GM21447 (cell line): ENCODE measurements at regions not wholly inside any gene's neighbourhood (a gene's known extent, or its start where the extent isn't known, plus 50 kb on each side); places are given as distances from the start of the nearest gene placed in this dataset.
"Not testable (repeated sequence)": the region's sequence is repeated elsewhere in the genome, so short reads cannot be mapped to it uniquely, and the experiment has no call there.

Experiments
- ATAC-seq: cut with Tn5 transposase; IDR thresholded peaks from one replicate; pipeline ENCODE4 v1.9.1; 2021; ENCODE audit not compliant: unreplicated experiment

DNA sequence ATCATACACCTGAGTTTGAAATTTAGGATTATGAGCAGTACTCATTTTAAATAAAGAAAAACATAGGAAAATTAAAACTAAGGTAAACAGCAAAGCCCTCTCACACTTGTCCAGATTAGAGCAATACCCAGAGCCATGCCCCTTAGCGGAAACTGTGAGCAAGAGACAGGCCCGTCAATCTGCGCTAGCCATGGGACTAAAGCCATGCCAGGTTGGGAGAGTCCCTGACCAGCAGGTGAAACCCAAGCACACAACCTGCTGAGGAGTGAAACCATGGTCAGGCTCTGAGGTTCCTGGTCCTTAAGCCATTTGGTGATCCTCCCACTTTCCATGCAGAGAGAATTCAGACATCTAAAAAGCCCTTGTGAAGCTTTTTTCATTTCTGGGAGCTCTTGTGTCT, 494.3 kb downstream of the STK39 start:
- ATAC-seq, result no peak

DNA sequence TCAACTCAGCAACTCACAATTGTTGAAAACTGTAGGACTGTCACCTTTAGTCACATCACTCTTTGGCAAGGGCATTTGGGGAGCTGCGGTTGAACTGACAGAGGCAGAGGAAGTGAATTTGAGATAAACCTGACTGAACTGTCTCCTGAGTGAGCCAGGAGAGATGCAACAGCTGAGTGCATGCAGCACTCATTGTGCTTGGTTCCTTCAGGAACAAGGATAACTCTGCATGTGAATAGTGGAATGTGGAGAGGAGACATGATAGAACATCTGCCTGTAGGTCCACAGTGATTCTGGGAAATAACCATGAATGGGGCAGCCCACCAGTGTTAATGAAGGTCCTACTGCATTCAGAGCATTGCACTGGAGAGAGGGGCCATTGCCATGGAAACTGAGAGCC, 494.7 kb downstream of the STK39 start:
- no peak for ATAC-seq

DNA sequence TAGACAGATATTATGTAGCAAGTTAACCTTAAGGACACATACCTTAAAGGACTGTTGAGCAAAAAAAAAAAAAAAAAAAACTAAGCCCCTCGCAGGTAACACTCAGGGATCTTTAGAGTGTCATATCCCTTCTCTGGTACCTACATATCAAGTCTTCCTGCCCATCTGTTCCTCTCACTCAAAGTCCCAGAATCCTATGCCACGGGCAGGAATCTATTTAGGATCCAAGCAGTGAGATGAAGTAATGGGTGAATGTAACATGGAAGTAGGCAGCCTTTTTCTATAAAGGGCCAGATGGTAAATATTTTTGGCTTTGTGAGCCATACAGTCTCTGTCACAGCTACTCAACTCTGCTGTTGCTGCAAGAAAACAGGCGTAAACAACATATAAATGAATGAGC, 496.7 kb downstream of the STK39 start:
- no peak for ATAC-seq

DNA sequence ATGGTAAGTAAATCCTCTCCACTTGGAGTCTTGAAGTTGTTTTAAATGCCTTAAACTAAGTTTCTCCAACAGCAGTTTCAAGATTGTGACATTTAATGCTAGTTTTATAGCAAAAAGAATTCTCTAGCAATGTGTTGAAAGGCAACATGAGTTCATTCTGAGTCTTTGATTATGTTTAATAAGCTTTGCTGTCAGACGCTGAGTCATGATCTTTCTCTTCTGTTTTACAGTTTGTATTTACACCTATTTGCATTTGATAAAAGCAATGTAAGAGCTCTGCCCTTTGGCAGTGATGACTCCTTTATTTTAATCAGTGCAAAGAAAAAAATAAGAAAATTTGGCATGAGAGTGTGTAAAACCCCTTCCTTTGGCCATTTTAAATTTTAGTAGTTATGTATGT, 497.7 kb downstream of the STK39 start:
- ATAC-seq, result no peak

DNA sequence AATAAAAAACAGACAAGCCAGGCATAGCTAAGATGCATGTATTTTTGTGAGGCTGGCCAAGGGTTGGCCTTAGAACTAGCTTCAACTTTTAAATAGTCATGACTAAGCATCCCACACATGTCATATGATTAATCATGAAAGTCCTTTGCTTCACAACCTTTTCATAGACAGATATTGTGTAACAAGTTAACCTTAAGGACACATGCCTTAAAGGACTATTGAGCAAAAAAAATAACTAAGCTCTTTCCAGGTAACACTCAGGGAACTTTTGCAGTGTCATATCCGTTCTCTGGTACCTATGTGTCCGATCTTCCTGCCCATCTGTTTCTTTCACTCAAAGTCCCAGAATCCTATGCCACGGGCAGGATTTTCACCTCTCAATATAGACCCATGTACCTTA, 498.4 kb downstream of the STK39 start:
- ATAC-seq, result no peak

DNA sequence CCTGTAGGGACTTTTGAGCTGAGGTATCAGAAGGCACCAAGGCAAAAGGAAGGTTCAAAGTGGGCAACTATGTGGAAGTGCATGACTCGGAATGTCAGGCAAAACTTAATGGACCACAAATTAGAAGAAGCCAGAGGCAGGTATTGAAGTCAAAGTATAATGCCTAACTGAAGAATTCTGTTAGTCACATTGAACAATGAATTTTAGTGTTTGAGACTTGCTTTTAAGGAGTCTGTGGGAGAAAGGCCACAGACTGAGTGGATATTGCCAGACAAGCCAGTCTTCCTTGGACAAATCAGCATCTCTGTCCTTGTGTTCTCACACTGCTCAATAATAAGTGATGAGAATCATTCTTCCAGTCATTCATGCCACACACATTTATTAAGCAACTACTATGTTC, 498.9 kb downstream of the STK39 start:
- no peak for ATAC-seq

DNA sequence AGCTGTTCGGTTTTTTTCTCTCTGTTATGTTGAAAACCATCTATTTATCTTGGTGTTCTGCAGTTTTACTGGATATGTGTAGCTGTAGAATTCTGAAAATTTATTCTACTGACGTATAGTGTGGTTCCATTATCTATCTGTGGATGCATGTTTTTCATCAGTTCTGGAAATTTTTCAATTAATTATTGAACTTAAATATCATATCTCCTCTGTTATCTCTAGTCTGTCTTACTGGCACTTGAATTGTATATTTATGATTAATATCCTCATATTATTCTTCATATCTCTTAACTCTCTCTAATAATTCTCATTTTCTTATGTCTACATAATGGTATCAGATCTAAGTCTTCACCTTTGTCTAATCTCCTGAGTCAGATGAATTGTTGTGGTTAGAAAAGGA, 501.7 kb downstream of the STK39 start:
- ATAC-seq, result no peak

DNA sequence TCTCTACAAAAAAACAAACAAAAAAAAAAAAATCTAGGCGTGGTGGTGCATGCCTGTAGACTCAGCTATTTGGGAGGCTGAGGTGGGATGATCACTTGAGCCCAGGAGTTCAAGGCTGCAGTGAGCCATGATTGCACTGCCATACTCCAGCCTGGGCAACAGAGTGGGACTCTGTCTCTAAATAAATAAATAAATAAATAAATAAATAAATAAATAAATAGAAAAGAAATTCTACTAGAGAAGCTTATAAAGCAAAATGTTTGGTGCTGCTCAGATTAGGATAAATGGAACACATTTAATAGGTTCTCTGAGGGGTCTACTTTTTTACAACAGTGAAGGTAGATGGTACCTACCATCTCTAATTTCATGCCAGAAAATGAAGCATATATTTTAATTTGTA, 507.5 kb downstream of the STK39 start:
- ATAC-seq, result not testable (repeated sequence)

DNA sequence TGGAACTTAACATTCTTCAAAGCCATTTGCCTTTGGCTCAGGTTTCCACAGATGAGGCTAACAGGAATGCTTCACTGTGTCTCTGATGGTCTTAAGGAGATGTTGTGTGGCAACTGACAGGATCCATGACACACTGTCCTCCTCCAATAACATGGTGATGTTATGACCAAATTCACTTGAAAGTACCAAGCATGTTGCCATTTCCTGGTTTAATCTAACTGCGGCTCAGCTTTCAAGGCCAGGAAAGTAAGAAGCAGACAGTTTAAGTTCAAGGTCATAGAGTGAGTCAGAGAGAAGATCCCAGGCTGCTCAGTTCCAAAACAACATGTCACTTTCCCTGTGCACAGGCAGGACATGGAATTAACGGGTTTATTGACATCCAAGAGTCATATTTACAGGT, 513.6 kb downstream of the STK39 start:
- no peak for ATAC-seq

DNA sequence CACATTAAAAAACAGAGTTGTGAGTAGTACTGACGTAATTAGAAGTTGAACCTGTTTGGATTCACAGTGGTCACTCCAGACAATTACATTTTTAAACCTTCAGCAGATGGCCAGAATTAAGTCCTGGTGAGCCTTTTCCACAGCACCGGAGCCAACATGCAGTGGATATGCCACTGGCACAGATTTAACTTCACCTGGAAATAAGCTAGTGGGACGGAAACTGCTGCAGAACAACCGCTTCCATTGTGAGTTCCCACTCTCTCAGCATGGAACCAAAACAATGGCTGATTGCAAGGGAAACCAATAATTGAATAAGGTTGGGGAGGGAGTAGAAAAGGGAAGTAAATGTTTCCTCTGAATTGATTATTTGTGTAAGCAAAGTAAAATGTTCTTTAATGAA, 515.1 kb downstream of the STK39 start:
- no peak for ATAC-seq

DNA sequence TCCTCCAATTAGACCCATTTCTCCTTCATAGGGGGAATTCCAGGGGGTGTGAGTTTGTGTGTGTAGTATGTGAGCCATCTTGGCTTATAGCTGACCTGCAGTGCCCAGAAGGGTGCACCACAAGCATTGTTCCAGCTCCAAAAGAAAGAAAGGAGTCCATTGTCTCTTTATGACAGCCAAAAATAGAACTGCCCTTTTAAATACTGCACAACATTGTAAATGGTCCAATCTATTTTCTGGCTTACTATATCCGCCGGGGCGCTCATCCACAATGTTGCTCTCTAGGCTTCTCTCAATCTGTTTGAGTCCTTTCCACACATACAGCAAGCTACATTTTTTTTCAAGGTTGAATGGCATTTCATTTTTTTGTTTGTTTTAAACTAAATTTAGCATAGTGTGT, 517.5 kb downstream of the STK39 start:
- no peak for ATAC-seq

DNA sequence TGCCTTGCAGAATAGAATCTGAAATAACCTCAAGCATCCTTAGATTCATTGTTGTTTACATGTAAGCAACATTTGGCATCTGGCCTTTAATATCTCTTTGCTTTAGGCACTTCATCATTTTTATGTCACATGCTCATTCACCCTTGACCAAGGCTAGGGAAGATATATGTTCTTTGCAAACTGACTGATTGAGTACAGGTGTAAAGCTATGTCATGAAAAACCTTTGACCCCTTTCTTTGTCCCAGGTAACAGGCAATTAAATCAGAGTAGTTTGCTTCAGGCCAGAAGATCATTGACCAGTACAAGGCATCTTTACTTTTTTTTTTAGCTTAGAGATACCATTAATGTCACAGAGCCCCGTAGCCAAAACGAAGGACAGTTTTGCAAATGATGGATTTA, 520.6 kb downstream of the STK39 start:
- no peak for ATAC-seq

DNA sequence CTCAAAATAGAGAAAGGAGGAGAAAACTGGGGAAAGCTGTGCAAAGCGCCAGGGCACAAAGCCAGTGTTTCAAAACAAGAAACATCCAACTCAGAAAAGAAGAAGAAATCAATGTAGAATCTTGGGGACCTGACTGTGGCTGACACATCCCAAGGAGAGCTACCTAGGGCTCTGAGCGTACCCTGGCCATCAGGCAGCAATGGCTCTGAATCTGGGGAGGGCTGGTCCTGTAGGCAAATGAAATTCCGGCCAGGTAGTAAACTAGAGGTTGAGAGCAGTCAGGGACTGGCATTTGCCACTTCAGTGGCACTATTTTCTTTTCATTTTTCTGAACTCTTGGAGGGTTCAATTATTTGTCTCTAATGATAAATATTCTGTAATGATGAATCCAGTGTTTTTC, 525.8 kb downstream of the STK39 start:
- no peak for ATAC-seq

DNA sequence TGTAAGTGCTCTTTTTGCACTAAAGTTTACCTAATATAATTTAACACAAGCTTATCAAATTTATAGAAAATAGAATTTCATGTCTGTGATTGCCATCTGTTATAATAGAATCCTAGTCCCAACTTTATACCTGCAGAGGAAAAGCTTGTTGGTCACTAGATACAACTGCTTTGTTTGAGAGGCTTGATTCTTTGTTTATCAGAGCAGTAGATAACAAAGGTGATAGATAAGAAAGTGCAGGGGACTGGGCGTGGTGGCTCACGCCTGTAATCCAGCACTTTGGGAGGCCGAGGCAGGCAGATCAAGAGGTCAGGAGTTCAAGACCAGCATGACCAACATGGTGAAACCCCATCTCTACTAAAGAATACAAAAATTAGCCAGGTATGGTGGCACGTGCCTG, 528.0 kb downstream of the STK39 start:
- no peak for ATAC-seq

DNA sequence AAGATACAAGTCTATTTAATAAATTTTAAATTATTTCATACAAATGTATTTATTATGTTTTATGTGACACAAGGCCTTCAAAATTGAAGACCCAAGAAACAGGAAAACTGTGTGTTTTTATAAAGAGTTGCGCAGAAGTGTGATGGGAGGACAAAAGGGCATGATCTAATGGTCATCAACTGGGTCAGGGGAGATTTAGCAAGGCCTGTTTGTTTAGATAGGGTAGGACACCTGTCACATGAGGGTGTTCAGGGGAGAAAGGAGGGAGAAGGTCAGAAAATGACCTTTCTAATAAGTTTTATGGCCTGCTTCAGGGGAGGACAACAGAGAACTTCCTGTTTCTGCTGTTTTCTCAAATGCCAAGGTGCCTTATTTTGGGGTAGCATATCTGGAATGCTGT, 528.8 kb downstream of the STK39 start:
- ATAC-seq, result no peak

DNA sequence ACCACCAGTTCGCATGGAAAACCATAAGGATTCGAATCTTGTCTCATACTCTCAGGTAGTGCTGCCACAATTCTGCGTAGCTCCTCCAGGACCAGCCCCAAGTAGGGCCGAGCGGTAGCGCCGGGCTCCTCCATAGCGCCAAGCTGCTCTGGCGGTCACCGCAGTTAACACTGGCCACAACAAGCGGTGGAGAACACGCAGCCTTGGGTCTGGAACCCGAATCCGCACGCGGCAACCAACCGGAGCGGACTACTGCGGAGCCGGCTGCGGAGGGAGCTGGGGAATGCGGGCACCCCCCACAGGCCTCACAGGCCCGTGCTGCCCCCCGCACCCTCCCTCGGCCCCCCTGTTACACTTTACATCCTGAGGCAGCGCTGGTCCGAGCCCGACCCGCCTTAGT, 531.5 kb downstream of the STK39 start:
- ATAC-seq, result no peak

DNA sequence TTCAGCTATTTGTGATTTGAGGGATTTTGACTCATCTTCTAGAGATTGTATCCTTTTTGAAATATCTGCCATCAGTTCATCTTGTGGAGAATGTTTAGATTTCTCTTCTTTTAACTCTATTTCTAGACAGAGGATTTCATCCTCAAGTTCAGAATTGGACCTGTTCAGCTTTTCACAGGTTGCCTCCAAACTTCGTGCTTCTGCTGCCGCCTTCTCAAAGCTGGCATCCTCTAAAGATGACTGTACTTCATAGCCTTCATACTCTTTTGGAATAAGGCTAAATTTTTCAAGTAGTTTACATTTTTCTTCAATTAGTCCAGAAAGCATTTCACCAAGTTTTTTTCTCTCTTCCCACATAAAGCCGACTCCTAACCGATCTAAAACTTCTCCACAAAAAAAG, 531.9 kb downstream of the STK39 start:
- not testable (repeated sequence) for ATAC-seq

DNA sequence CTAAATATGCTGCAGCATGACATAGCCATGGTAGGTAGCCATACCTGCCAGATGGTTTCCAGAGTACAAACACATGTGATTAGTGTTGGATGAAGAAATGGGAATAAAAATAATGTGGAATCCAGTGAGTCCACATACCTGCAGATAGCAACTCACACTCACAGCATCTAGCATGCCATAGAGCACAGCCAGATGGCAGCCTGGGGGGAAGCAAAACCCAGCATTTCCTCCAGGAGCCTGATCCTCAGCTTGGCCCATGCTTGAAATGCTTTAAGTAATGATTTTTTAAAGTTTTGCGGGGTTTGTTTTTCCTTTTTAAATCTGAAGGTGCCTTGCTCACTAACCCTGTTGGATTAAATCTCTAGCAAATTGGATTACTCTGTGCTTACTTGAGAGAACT, 535.1 kb downstream of the STK39 start:
- no peak for ATAC-seq

DNA sequence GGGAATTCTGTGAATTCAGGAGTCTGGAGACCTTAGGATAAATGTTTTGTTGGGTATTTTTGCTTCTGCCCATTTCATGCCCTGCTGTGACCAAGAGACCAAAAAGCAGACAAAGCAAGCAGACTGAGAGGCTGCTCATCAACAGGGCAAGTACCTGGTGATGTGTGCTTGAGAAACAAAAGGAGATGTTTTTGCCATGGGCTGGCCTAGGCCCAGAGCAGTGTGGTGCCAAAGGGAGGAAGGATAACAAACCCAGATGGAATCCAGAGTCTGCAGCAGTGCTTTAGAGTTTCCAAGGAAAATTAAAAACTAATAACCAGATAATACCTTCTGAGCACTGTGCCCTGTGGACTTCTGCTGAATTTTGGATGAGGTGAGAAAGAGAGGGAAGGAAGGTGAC, 538.4 kb downstream of the STK39 start:
- no peak for ATAC-seq

DNA sequence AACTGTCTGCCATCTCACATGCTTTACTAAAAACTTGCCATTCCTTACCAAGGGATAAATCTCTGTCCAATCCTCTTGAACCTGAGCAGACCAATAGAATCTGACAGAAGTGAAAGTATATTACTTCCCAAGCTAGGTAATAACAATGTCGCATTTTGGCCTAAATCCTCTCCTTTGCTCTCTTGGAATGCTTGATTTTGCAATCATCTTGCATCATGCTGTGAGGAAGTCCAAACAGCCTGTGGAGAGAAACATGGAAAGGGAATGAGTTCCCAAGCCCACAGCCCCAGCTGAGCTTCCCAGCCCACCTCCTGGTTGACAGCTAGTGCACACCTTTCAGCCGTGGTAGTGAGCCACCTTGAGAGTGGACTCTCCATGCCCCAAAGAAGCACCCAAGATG, 540.6 kb downstream of the STK39 start:
- ATAC-seq, result no peak

DNA sequence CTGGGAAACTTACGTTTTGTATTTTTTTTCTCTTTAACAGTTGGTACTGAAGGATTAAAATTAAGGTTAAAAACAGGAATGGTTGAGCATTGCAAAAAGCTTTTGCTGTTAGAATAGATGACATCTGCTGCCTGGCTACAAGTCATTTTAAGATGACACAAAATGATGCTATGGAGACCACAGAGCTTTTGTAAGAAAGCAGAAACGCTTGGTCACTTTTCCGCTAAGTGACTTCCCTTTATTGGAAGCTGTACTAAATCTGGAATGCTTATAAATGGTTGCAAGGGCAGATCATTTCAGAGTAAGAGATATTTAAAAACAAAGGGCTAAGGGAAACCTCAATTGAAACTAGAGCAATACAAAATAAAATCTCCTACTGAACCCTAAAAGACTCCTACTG, 544.0 kb downstream of the STK39 start:
- no peak for ATAC-seq

DNA sequence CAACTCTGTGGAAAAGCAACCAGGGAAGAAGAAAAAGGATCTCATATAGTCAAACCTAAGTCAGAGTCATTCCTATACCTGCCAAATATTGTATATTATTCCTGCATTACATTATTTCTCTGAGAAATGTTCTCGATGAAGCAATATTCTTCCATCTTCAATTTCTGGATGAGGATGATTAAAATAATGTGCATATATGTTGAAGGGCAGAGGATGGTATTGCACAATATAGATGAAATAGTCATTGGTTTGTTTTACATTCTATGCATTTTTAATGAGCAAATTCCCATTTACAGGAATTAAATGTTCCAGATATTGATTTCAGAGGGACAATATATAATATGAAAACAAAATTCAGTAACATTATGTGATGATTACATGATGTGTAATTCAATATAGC, 545.2 kb downstream of the STK39 start:
- ATAC-seq, result no peak

DNA sequence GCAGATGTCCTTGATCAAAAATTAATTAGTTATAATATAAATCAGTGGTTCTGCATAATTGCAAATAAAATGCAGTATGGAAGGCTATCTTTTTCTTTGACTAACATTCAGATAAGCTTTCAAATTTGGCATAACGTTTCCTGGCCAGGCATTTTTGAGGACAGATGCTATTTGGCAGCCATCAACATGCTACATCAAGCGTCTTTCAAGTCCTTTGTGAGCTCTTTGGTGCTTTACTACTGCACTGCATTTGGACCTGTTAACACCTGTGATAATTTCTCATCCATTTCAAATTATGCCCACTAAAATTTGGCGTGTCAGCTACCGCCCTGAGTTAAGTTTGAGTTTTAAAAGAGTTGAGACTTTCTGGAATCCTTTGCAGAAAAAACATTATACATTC, 545.7 kb downstream of the STK39 start:
- no peak for ATAC-seq

DNA sequence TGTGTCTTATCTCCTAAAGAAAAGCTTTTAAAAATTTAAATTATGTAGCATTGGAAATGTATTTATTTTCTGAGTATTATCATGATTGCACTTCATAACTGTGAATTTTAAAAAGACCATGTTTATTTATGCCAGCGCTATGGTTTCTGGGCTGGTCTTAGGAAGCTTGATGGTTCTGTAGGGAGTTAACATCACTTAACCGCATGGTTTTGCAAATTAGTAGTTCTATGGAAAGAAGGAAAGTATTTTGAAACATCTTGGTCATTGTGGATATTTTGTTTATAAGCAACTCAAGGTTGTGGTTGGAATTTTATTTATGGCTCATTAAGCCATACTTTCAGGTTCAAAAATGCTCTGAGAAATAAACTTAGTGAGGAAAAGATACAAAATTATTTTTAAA, 549.4 kb downstream of the STK39 start:
- no peak for ATAC-seq
